ENCODE measurements at regions not wholly inside any gene's neighbourhood (a gene's known extent, or its start where the extent isn't known, plus 50 kb on each side); places are given as distances from the start of the nearest gene placed in this dataset.

- no peak overlapping the region for H3K4me3 ChIP-seq (ENCODE audit: low read length, poor library complexity, severe bottlenecking)
- H2AFZ ChIP-seq (ENCODE audit: low read length), result no peak overlapping the region
- H3K36me3 ChIP-seq (ENCODE audit: insufficient read depth, low read length), result no peaks in the 10 kb centered on the region
These were observed 121.3 kb upstream of the SOX14 start for GRCh38 chr3:137642831-137643230.

GRCh38 chr3:137647179-137647578 is 116.9 kb upstream of the SOX14 start:
- no peaks in the 10 kb centered on the region for H3K9me2 ChIP-seq (replicated peaks; ENCODE audit: low read depth, low read length)
- no peaks in the 10 kb centered on the region for H4K20me1 ChIP-seq (ENCODE audit: insufficient read depth, low read length, poor library complexity, severe bottlenecking)
- no peak for TF ChIP-seq CTCF (conservative IDR thresholded peaks at IDR 0.05; ENCODE audit: low read length)
- TF ChIP-seq EZH2phosphoT487 (IDR thresholded peaks at IDR 0.05; ENCODE audit: borderline replicate concordance), result no peak
- no peak overlapping the region for H3K4me3 ChIP-seq (ENCODE audit: low read length, poor library complexity, severe bottlenecking)
- H3K9me3 ChIP-seq (ENCODE audit: insufficient read depth, low read depth, low read length), result no peaks in the 10 kb centered on the region
- H3K36me3 ChIP-seq (ENCODE audit: insufficient read depth, low read length), result no peaks in the 10 kb centered on the region
- no peak overlapping the region for H3K4me2 ChIP-seq (ENCODE audit: low read depth, low read length, poor library complexity, severe bottlenecking)
- H3K27me3 ChIP-seq (ENCODE audit: insufficient read depth, low read length, poor library complexity, severe bottlenecking), result no peaks in the 10 kb centered on the region
- no peaks in the 10 kb centered on the region for H3K79me2 ChIP-seq (ENCODE audit: insufficient read depth, low read length)
- H3F3A ChIP-seq (ENCODE audit: low read depth), result no peaks in the 10 kb centered on the region
- H3K4me1 ChIP-seq (ENCODE audit: insufficient read depth, low read length, poor library complexity, severe bottlenecking), result no peaks in the 10 kb centered on the region
- no peak overlapping the region for H3K9ac ChIP-seq (ENCODE audit: low read depth, low read length, poor library complexity, severe bottlenecking)
- no peak overlapping the region for H2AFZ ChIP-seq (ENCODE audit: low read length)

More at GRCh38 chr3:137642831-137643230, 121.3 kb upstream of the SOX14 start:
- H3K9me2 ChIP-seq (replicated peaks; ENCODE audit: low read depth, low read length), result no peaks in the 10 kb centered on the region
- no peaks in the 10 kb centered on the region for H3F3A ChIP-seq (ENCODE audit: low read depth)
- H3K9me3 ChIP-seq (ENCODE audit: insufficient read depth, low read depth, low read length), result no peaks in the 10 kb centered on the region
- H3K4me1 ChIP-seq (ENCODE audit: insufficient read depth, low read length, poor library complexity, severe bottlenecking), result no peaks in the 10 kb centered on the region
- no peaks in the 10 kb centered on the region for H3K27me3 ChIP-seq (ENCODE audit: insufficient read depth, low read length, poor library complexity, severe bottlenecking)
- H4K20me1 ChIP-seq (ENCODE audit: insufficient read depth, low read length, poor library complexity, severe bottlenecking), result no peaks in the 10 kb centered on the region
- no peak overlapping the region for H3K4me2 ChIP-seq (ENCODE audit: low read depth, low read length, poor library complexity, severe bottlenecking)
- H3K9ac ChIP-seq (ENCODE audit: low read depth, low read length, poor library complexity, severe bottlenecking), result no peak overlapping the region
- no peaks in the 10 kb centered on the region for H3K79me2 ChIP-seq (ENCODE audit: insufficient read depth, low read length)
- TF ChIP-seq EZH2phosphoT487 (IDR thresholded peaks at IDR 0.05; ENCODE audit: borderline replicate concordance) (no peak), CTCF (conservative IDR thresholded peaks at IDR 0.05; ENCODE audit: low read length) (no peak)

- no peaks in the 10 kb centered on the region for H3K4me1 ChIP-seq (ENCODE audit: insufficient read depth, low read length, poor library complexity, severe bottlenecking)
- no peak overlapping the region for H3K4me3 ChIP-seq (ENCODE audit: low read length, poor library complexity, severe bottlenecking)
- no peaks in the 10 kb centered on the region for H3K36me3 ChIP-seq (ENCODE audit: insufficient read depth, low read length)
- no peak overlapping the region for H3K4me2 ChIP-seq (ENCODE audit: low read depth, low read length, poor library complexity, severe bottlenecking)
- 0 out of 2 replicates have a peak, but pooled peaks cover 3% of the 10 kb centered on the region for H3K9me3 ChIP-seq (ENCODE audit: insufficient read depth, low read depth, low read length)
- no peaks in the 10 kb centered on the region for H3K27me3 ChIP-seq (ENCODE audit: insufficient read depth, low read length, poor library complexity, severe bottlenecking)
- no peak overlapping the region for H3K9ac ChIP-seq (ENCODE audit: low read depth, low read length, poor library complexity, severe bottlenecking)
- no peaks in the 10 kb centered on the region for H4K20me1 ChIP-seq (ENCODE audit: insufficient read depth, low read length, poor library complexity, severe bottlenecking)
- TF ChIP-seq CTCF (conservative IDR thresholded peaks at IDR 0.05; ENCODE audit: low read length) (no peak), EZH2phosphoT487 (IDR thresholded peaks at IDR 0.05; ENCODE audit: borderline replicate concordance) (no peak)
- H2AFZ ChIP-seq (ENCODE audit: low read length), result no peak overlapping the region
- H3F3A ChIP-seq (ENCODE audit: low read depth), result no peaks in the 10 kb centered on the region
- H3K9me2 ChIP-seq (replicated peaks; ENCODE audit: low read depth, low read length), result no peaks in the 10 kb centered on the region
- no peaks in the 10 kb centered on the region for H3K79me2 ChIP-seq (ENCODE audit: insufficient read depth, low read length)
These were observed 94.5 kb upstream of the SOX14 start for GRCh38 chr3:137669519-137670060.
